ENCODE measurements at regions not wholly inside any gene's neighbourhood (a gene's known extent, or its start where the extent isn't known, plus 50 kb on each side); places are given as distances from the start of the nearest gene placed in this dataset.

DNA sequence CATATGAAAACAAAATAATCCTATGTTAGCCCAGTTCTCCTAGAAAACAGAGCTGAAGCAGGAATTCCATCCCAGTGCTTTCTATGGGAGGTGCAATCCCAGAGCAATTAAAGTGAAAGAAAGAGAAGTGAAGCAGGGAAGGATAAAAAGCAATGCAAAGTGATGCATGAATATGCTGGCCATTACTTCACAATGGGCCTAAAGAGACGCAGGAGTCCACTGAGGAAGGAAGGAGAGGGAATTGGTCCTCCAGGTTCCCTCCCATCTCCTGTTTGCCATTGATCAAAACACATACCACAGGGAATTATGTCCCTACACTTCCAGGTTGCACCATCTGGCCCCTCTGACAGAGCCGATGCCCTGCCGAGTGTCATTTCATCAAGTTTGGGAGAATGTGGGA, 392.2 kb upstream of the NFE2L3 start:
- intact Hi-C loops (cut with DNase I) = loop anchor here (10.0 kb wide), 1 partner anchor 85 kb away; no protein-coding TSS in a partner anchor
- WGBS = 94% methylated on average over 3 of the region's 3 CpGs
- no peak for DNase-seq (ENCODE audit: extremely low spot score)
- H3K9me3 ChIP-seq = no peaks in the 10 kb centered on the region
- TF ChIP-seq POLR2A (IDR thresholded peaks at IDR 0.05; ENCODE audit: low read depth) (no peak), POLR2AphosphoS5 (IDR thresholded peaks at IDR 0.05) (no peak), EP300 (IDR thresholded peaks at IDR 0.05) (no peak)
- TF ChIP-seq, protein P1, sequence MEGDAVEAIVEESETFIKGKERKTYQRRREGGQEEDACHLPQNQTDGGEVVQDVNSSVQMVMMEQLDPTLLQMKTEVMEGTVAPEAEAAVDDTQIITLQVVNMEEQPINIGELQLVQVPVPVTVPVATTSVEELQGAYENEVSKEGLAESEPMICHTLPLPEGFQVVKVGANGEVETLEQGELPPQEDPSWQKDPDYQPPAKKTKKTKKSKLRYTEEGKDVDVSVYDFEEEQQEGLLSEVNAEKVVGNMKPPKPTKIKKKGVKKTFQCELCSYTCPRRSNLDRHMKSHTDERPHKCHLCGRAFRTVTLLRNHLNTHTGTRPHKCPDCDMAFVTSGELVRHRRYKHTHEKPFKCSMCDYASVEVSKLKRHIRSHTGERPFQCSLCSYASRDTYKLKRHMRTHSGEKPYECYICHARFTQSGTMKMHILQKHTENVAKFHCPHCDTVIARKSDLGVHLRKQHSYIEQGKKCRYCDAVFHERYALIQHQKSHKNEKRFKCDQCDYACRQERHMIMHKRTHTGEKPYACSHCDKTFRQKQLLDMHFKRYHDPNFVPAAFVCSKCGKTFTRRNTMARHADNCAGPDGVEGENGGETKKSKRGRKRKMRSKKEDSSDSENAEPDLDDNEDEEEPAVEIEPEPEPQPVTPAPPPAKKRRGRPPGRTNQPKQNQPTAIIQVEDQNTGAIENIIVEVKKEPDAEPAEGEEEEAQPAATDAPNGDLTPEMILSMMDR (IDR thresholded peaks at IDR 0.05) = no peak
- no peaks in the 10 kb centered on the region for H3K36me3 ChIP-seq
- H3K27me3 ChIP-seq = no peaks in the 10 kb centered on the region
- H3K4me1 ChIP-seq = peaks cover 0 to 48% (median 29%) of the 10 kb centered on the region in 4 donors
- H3K4me3 ChIP-seq = no peak overlapping the region
- H3K27ac ChIP-seq (replicated peaks in 1 of 4) = no peak overlapping the region

DNA sequence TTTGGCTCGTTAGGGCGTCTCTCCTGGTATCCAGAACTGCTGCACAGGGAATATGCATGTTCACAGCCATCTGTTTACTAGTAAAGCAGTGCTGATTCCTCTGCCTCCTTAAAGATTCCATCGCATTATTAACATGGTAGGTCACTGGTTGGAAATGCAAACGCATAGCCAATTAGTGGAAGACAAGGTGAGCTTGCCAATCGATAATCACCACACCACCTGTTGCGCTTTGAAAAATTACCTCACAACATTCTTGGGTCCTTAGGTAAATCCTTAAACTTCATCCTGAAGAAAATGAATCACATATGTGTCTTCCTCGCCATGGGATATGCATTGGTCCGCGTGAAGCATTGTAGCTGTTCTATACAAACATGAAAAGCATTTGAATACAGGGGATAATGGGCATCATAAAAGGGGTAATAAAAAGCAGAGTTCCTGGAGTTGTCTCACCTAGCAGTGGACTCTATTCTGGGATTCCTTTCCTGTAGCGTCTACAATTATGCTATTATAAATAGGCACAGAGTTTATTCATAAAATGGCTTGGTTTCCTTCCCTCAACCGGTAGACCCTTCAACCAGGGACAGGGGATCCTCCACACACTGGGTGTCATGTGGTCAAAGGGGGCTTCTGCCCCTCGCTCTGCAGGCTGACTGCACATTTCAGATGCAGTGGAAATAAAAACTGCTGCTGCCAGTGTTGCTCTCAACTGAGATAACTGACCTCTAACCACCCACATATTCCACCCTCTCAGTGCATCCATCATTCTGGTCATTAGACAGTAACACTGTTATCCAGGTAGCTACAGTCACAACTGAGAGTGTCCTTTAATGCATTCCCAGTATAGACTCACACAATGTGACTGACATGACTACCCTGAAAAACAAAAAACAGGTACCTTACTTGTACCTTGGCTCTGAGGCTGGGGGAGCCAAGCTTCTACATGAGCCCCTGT, 389.2 kb upstream of the NFE2L3 start:
- DNase-seq (ENCODE audit: extremely low spot score) = no peak
- no peak for TF ChIP-seq EP300 (IDR thresholded peaks at IDR 0.05)
- TF ChIP-seq, protein P1 (IDR thresholded peaks at IDR 0.05) = no peak
- no peak for TF ChIP-seq POLR2A (IDR thresholded peaks at IDR 0.05; ENCODE audit: low read depth)
- TF ChIP-seq POLR2AphosphoS5 (IDR thresholded peaks at IDR 0.05) = no peak
- H3K36me3 ChIP-seq = no peaks in the 10 kb centered on the region
- intact Hi-C loops (cut with DNase I) = no loop called here
- 69% methylated on average over 12 of the region's 12 CpGs for WGBS
- no peaks in the 10 kb centered on the region for H3K9me3 ChIP-seq
- H3K4me1 ChIP-seq = peaks cover 0 to 27% (median 8%) of the 10 kb centered on the region in 4 donors
- no peak overlapping the region for H3K4me3 ChIP-seq
- no peaks in the 10 kb centered on the region for H3K27me3 ChIP-seq
- no peak overlapping the region for H3K27ac ChIP-seq (replicated peaks in 1 of 4)

DNA sequence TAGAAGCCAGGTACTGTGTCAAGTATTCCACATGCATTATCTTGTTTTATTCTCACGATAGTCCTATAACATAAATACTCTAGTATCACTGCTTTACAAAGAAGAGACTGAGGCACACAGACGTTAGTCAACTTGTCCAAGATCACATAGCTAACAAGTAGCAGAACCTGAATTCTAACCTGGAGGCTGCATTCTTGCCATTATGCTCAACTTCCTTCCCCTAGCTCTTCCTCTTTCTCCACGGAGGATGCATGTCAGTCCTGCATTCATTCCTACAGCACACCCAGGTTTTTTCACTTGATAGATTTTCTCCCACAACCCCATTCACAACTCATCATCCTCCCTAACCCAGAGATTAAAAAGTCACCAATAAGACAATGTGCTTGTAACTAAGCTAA, 388.5 kb upstream of the NFE2L3 start:
- intact Hi-C loops (cut with DNase I) = no loop called here
- 65% methylated on average over 3 of the region's 3 CpGs for WGBS
- H3K27me3 ChIP-seq = no peaks in the 10 kb centered on the region

DNA sequence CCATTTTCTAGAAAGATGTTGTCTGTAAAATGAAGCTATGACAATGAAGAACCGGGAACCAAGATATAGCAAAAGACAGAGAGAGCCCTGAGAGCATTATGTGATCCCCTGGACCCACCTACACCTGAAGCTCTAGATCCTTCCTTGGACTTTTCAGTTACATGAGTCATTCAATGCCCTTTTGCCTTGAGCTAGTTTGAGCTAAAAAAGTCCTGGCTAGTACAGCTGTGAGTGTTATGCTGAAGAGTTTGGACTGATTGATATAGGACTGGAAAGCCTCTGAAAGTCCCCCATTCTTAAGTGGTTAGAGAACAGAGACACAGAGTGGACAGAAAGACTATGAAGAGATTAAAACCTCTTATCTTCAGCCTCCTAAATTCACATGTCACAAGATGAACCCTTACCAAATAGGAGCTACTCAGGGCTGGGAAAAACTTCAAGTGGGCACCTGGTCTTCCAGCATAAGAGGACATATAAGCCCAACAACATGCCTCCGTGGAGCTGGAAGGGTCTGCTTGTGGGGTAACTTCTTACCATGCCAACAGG, 386.8 kb upstream of the NFE2L3 start:
- intact Hi-C loops (cut with DNase I) = no loop called here
- Histone ChIP-seq H3K36me3 (no peaks in the 10 kb centered on the region), H3K4me3 (no peak overlapping the region), H3K4me1 (peaks cover 0 to 11% (median 2%) of the 10 kb centered on the region in 4 donors), H3K9me3 (no peaks in the 10 kb centered on the region), H3K27ac (replicated peaks in 1 of 4) (no peak overlapping the region), H3K27me3 (no peaks in the 10 kb centered on the region)
- TF ChIP-seq POLR2AphosphoS5 (IDR thresholded peaks at IDR 0.05) (no peak), EP300 (IDR thresholded peaks at IDR 0.05) (no peak), POLR2A (IDR thresholded peaks at IDR 0.05; ENCODE audit: low read depth) (no peak)
- TF ChIP-seq, protein P1 (IDR thresholded peaks at IDR 0.05) = no peak
- WGBS = 79% methylated on average over 2 of the region's 2 CpGs
- DNase-seq (ENCODE audit: extremely low spot score) = no peak

More for the DNA sequence above, 388.5 kb upstream of the NFE2L3 start:
- DNase-seq (ENCODE audit: extremely low spot score) = no peak
- no peaks in the 10 kb centered on the region for H3K36me3 ChIP-seq
- no peak overlapping the region for H3K27ac ChIP-seq (replicated peaks in 1 of 4)
- H3K4me1 ChIP-seq = peaks cover 0 to 23% (median 8%) of the 10 kb centered on the region in 4 donors
- no peaks in the 10 kb centered on the region for H3K9me3 ChIP-seq
- TF ChIP-seq EP300 (IDR thresholded peaks at IDR 0.05) (no peak), POLR2A (IDR thresholded peaks at IDR 0.05; ENCODE audit: low read depth) (no peak), POLR2AphosphoS5 (IDR thresholded peaks at IDR 0.05) (no peak)
- TF ChIP-seq, protein P1 (IDR thresholded peaks at IDR 0.05) = no peak
- no peak overlapping the region for H3K4me3 ChIP-seq
